RWPE1 (cell line): ENCODE measurements at regions not wholly inside any gene's neighbourhood (a gene's known extent, or its start where the extent isn't known, plus 50 kb on each side); places are given as distances from the start of the nearest gene placed in this dataset.

ENCODE experiments used
- CTCF ChIA-PET: fragments of 350-600 bp; sonication (Branson Sonifier 250); formaldehyde crosslinking; extraction: SDS; loops from one replicate; lab custom pipeline; 2021; lab: Yijun Ruan, JAX
- POLR2A ChIA-PET: fragments of 400-600 bp; formaldehyde crosslinking; extraction: SDS; loops from one replicate; lab custom pipeline; 2020; ENCODE audit warnings: antibody characterized with exemption; ENCODE audit not compliant: low non-redundant PET; lab: Yijun Ruan, JAX
- DNase-seq: peaks from one replicate; pipeline ENCODE4 v3.0.0; 2012; ENCODE audit warnings: low spot score
- H3K27ac ChIP-seq: fragments of 450-650 bp; 2 replicates; pipeline ENCODE4 v1.5.1; 2017
- TF ChIP-seq, protein P1 (sequence below): fragments of 450-650 bp; conservative IDR thresholded peaks from 2 replicates; pipeline ENCODE4 v1.5.1; 2017; ENCODE audit warnings: low read depth, mild to moderate bottlenecking

DNA sequence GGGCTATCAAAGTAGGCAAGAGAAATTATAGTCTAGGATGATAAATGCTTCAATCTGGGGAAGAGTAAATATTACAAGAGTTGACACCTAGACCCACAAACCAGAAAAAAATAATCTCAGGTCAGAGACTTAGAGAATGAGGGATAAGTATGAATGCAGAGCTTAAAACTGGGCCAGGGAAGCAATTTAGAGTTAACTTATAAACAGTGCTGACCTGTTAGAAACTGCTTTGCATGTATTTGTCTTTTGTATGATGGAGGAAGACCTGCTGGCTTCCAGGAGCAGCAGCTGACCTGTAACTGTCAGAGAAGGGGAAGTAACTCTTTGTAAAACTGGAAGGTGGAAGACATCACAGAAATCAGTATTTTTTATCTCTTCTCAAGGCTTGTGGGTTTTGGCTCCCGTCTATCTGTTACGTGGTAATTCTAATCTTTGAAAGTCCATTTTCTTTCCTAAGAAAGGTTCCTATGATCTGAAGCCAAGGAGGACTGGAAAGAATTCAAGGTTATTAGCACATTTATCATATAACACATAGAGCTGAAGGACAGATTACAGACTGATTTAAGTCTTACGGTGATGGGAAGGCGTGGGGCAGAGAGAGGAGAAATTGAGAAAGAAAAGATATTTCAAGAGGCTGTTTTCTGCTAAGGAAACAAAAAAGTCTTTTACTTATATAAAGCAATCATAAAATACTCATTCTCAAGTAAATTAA, 114.7 kb upstream of the ADAMTS19 start:
- no peak overlapping the region for H3K27ac ChIP-seq
- ChIA-PET POLR2A (no interaction called here), CTCF (interaction anchor here (0.6 to 0.7 kb wide), 2 partner anchors 870 to 1781 kb away, joined by 3 read pairs; no protein-coding TSS in a partner anchor)
- TF ChIP-seq, protein P1, sequence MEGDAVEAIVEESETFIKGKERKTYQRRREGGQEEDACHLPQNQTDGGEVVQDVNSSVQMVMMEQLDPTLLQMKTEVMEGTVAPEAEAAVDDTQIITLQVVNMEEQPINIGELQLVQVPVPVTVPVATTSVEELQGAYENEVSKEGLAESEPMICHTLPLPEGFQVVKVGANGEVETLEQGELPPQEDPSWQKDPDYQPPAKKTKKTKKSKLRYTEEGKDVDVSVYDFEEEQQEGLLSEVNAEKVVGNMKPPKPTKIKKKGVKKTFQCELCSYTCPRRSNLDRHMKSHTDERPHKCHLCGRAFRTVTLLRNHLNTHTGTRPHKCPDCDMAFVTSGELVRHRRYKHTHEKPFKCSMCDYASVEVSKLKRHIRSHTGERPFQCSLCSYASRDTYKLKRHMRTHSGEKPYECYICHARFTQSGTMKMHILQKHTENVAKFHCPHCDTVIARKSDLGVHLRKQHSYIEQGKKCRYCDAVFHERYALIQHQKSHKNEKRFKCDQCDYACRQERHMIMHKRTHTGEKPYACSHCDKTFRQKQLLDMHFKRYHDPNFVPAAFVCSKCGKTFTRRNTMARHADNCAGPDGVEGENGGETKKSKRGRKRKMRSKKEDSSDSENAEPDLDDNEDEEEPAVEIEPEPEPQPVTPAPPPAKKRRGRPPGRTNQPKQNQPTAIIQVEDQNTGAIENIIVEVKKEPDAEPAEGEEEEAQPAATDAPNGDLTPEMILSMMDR: no peak
- DNase-seq: no peak

- no peak overlapping the region for H3K27ac ChIP-seq
- no peak for DNase-seq
- TF ChIP-seq, protein P1: no peak
- ChIA-PET CTCF (no interaction called here), POLR2A (no interaction called here)
Observed at GRCh38 chr5:129356846-129357245, 103.3 kb upstream of the ADAMTS19 start.

GRCh38 chr5:129358069-129358468, 102.0 kb upstream of the ADAMTS19 start:
- POLR2A ChIA-PET: no interaction called here
- CTCF ChIA-PET: no interaction called here
- TF ChIP-seq, protein P1: no peak
- H3K27ac ChIP-seq: no peak overlapping the region
- no peak for DNase-seq

- CTCF ChIA-PET: interaction anchor here (0.6 to 0.7 kb wide), 2 partner anchors 335 to 540 kb away, joined by 3 read pairs; no protein-coding TSS in a partner anchor
Observed at GRCh38 chr5:129359450-129359849, 100.6 kb upstream of the ADAMTS19 start.

DNA sequence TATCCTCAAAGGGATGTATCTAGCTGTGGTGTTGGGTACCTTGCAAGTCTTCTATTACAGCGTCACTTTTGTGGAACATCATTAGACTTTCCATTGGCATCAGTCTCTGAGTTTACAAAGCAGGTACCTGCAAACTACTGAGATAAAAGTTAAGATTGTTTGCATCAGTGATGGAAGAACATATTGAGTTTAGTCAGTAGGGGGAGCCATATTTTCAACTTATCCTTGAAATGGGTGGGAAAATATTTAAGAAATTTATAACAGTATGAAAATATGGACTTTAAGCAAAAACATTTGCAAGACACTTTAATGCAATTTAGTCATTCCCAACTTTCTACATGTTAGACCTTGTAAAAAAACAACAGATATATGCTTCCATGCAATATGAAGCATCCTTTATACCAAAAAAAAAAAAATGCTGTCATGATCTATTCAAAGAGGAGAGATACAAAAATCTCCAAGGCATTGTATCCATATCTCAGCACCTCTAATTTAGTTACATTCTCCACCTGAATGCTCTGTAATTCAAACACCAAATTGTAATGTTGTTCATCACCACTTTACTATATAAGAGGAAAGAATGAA, 98.6 kb upstream of the ADAMTS19 start:
- H3K27ac ChIP-seq: no peak overlapping the region
- ChIA-PET POLR2A (no interaction called here), CTCF (interaction anchor here (0.6 to 1.1 kb wide), 3 partner anchors 9 to 267 kb away, joined by 3 read pairs; partner anchors contain the start of gene ISOC1)
- TF ChIP-seq, protein P1: peak; percentile 23; the same call in 1 of the 2 replicates
- DNase-seq: no peak

More at GRCh38 chr5:129359450-129359849, 100.6 kb upstream of the ADAMTS19 start:
- TF ChIP-seq, protein P1: no peak
- H3K27ac ChIP-seq: no peak overlapping the region
- no peak for DNase-seq
- POLR2A ChIA-PET: no interaction called here

GRCh38 chr5:129362456-129362855, 97.6 kb upstream of the ADAMTS19 start:
- POLR2A ChIA-PET: no interaction called here
- no peak overlapping the region for H3K27ac ChIP-seq
- TF ChIP-seq, protein P1: no peak
- CTCF ChIA-PET: no interaction called here
- DNase-seq: no peak
